Peyer's patch (tissue), 4 donors: ENCODE measurements at regions not wholly inside any gene's neighbourhood (a gene's known extent, or its start where the extent isn't known, plus 50 kb on each side); places are given as distances from the start of the nearest gene placed in this dataset.
"Not testable (repeated sequence)": the region's sequence is repeated elsewhere in the genome, so short reads cannot be mapped to it uniquely, and the experiment has no call there.

ENCODE experiments used
- DNase-seq, 3 donors: peaks; one replicate each; pipeline ENCODE4 v3.0.0-alpha.2; 2017 to 2019
- H3K27ac ChIP-seq, 4 donors: fragments of 200-600 bp; sonication (generic); one replicate each; pipeline ENCODE4 v1.5.1; 2016 to 2019
- H3K27me3 ChIP-seq, 2 donors: fragments of 200-600 bp; sonication (generic); one replicate each; pipeline ENCODE4 v1.5.1; 2019
- H3K36me3 ChIP-seq, 3 donors: fragments of 200-600 bp; sonication (generic); one replicate each; pipeline ENCODE4 v1.5.1; 2016 to 2019
- H3K4me1 ChIP-seq, 4 donors: fragments of 200-600 bp; sonication (generic); one replicate each; pipeline ENCODE4 v1.5.1; 2016 to 2019
- H3K4me3 ChIP-seq, 4 donors: fragments of 200-600 bp; sonication (generic); 1 replicate in 3 of 4; 2 replicates in 1 of 4; pipeline ENCODE4 v1.5.1; 2016 to 2019; ENCODE audit warnings: mild to moderate bottlenecking in 1 of 4
- H3K9me3 ChIP-seq, 4 donors: fragments of 200-600 bp; sonication (generic); one replicate each; pipeline ENCODE4 v1.5.1; 2016 to 2019; ENCODE audit warnings: mild to moderate bottlenecking in 1 of 4
- TF ChIP-seq, protein P1 (sequence below), 6 experiments: fragments of 450-650 bp in 4 of 6; fragments of 200-600 bp in 2 of 6; sonication (generic) in 1 of 6; IDR thresholded peaks; one replicate each; pipeline ENCODE4 v1.5.1; 2017 to 2019; ENCODE audit warnings: antibody characterized with exemption in 6 of 6, mild to moderate bottlenecking in 3 of 6, moderate library complexity in 1 of 6

DNA sequence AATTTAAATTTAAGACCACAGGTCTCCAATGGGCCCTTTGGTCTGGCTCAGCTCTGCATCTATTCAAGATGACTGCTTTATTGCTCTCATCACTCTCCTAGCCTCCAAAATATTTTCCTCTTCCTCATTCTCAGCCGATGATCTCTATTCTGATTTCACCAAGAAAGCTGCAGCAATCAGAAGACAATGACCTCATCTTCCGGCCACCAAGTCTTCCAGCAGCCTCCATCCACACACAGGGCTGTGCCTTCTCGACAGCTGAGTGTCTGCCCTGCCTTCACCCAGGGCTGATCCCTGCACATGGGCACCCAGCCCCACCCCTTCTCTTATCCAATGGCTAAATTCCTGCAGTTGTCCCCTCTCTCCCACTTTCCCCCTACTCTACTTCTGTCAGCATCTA is 167.1 kb upstream of the NBPF12 start:
- H3K36me3 ChIP-seq, H3K27ac ChIP-seq, H3K27me3 ChIP-seq, H3K4me1 ChIP-seq, H3K4me3 ChIP-seq, DNase-seq, H3K9me3 ChIP-seq: not testable (repeated sequence)

DNA sequence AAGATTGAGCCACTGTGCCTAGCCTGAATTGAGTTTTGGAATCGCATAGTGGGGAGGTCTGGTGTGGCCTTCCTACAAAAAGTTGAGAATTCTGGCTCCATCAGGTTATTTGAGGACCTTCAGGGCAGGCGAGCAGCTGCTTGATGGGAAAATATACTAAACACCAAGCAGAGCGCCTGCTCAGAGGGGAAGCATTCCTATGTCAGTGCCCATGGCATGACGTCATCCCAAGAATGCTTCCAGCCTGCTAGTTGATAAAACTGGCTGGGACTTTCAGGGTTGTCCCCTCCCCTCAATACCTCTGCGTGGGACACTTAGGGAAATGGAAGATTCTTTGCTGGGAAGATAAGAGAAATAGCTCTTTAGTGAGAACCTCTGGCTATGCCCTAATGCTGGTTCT is 174.9 kb upstream of the NBPF12 start:
- H3K4me1 ChIP-seq, DNase-seq, H3K27ac ChIP-seq, H3K27me3 ChIP-seq, H3K4me3 ChIP-seq, H3K9me3 ChIP-seq, H3K36me3 ChIP-seq: not testable (repeated sequence)

DNA sequence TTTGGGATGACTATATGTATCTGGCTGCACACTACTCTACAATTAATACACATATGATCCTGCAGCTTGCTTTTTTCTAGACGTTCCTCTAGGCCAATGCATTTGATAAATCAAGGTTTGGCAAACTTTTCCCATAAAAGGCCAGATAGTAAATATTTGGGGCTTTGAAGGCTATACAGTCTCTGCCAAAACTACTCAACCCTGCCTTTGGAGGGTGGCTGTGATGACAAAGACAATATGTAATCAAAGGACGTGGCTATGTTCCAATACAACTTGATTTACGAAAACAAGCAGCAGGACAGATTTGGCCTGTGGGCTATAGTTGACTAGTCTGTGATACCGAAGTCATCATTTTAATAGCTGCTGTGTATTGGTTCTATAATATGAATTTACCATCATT is 181.3 kb upstream of the NBPF12 start:
- not testable (repeated sequence) for DNase-seq, H3K9me3 ChIP-seq

DNA sequence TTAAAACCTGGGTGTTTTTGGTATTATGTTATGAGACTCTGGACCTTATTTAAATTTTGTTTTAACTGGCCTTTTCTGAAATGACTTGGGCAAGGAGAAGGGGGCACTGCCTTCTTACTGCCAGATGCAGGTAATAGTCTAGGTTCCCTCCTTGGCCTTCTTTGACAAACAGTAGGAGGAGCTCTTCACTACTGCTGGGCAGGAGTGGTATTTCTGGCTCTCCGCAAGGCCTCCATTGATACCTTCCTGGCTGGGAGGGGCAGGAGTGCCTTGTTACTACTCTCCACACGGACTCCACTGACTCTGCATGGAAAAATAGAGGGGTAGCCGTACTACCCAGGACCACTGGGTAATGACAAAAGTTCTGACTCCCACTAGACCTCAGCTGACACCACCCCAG is 189.4 kb upstream of the NBPF12 start:
- not testable (repeated sequence) for H3K27me3 ChIP-seq, H3K4me1 ChIP-seq, H3K9me3 ChIP-seq, H3K4me3 ChIP-seq, DNase-seq, H3K27ac ChIP-seq, H3K36me3 ChIP-seq

More for the DNA sequence above, 181.3 kb upstream of the NBPF12 start:
- H3K4me1 ChIP-seq, H3K36me3 ChIP-seq, H3K27me3 ChIP-seq, H3K4me3 ChIP-seq, H3K27ac ChIP-seq: not testable (repeated sequence)

DNA sequence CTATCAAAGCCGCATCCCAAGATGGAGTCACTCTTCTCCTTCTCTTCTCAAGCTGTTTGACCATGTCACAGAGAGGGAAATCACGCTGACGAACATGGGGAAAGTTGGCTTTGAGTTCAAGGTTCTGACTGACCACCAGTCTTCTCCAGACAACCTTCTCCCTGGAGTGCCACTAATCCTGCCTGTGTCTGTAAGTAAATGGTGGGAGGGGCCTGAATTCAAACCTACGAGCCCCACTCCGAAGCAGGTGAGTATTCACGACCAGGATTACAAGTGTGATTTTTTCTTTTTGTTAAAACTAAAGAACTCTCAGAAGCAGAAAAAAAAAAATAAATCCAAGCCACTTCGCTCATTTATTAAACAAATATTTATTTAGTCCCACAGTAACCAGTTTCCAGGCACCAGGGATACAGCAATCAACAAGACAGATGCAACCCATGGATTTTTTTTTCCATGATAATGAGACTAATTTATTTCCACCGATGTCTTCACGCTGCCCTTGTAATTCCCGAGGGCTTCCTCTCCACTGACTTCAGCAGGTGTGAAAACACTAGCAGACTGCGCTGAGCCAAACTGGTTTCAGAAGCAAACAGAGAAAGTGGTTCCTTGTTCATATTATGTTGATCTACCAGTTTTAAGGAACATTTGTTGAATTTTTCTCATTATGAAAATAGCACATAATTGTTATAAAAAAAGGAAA is 206.0 kb upstream of the NBPF12 start:
- H3K36me3 ChIP-seq, H3K27ac ChIP-seq, H3K4me3 ChIP-seq, DNase-seq, H3K4me1 ChIP-seq, H3K27me3 ChIP-seq, H3K9me3 ChIP-seq: not testable (repeated sequence)

DNA sequence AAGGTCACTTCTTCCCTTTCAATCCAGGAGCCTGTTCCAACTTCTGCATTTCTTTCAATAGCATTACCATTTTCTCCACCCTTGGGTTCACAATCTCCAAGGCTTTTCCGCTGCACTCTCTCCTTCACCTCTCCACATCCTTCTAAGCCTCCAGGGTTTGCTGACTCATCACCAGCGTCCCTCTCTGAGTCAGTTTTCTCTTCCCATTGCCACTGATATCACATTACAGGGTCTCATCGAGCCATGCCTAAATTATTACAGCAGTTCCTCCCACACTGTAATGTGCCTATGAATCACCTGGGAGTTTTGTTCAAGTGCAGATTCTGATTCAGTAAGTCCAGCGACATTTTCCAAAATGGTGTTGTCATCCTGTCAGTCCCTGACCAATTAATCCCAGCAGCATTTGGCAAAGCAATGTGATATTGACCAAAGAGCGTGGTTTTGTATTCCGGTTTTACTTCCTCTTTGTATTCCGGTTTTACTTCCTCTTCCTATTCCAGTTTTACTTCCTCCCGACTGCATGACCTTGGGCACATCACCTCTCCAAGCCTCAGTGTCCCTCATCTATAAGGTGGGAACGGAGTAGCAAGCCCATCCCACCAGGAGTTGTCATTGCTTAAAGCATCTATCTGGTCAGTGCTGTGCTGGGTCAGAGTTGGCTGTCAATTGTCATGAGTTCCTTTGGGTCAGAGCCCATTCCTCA is 208.3 kb upstream of the NBPF12 start:
- H3K9me3 ChIP-seq, H3K36me3 ChIP-seq, H3K27me3 ChIP-seq: not testable (repeated sequence)

DNA sequence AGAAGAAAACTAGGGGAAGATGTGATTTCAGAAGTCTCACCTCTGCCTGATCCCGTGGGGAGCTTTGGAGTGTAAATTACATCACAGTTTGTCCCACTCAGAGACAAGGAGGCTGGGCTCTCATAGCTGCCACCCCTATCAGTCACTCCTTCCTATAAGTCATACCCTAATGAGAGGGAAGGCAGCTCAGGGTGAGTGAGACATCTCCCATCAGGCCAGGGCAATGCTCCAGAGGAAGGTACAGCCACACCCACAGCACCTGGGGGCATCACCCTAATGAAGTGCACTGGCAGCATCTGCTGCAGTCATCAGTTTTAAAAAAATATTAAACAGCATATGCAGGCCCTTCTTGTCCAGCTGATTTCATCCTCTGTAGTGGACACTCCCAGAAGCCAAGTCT is 223.1 kb upstream of the NBPF12 start:
- H3K4me3 ChIP-seq, H3K27me3 ChIP-seq, H3K4me1 ChIP-seq, H3K36me3 ChIP-seq, H3K9me3 ChIP-seq, H3K27ac ChIP-seq, DNase-seq: not testable (repeated sequence)

More for the DNA sequence above, 208.3 kb upstream of the NBPF12 start:
- not testable (repeated sequence) for DNase-seq, H3K4me1 ChIP-seq, H3K27ac ChIP-seq, H3K4me3 ChIP-seq

DNA sequence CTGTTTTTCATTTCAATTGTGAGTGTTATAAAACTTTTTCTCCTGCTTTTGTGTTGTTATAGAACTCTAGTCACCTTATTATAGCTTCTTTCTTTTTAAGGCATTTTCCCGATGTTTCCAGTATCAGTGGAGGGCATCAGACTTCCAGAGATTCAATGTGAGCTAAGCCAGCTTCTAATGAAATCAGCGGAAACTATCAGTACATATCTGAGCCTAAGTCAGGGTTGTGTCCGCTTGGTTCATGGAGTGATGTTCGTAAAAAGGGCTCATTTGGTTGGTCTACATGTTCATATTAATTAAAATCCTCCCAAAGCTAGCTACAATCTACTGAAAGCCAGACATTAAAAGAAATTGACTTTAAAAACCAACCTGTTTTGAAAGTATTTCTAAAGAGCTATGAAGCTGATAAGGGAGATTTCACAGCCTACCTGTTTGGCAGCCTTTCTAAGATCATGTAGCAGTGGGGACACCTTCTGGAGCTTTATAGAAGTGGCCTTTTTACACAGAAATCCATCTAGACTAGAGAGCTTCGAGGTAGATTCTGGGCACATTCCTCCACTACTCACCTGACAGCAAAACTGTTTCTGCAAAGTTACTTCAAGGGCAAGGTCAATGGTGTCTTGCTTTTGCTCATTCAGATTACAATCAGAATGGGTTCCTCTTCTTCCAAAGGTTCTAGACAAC is 227.1 kb upstream of the NBPF12 start:
- H3K27ac ChIP-seq, DNase-seq, H3K27me3 ChIP-seq, H3K9me3 ChIP-seq, H3K36me3 ChIP-seq, H3K4me3 ChIP-seq, H3K4me1 ChIP-seq: not testable (repeated sequence)
- TF ChIP-seq, protein P1, sequence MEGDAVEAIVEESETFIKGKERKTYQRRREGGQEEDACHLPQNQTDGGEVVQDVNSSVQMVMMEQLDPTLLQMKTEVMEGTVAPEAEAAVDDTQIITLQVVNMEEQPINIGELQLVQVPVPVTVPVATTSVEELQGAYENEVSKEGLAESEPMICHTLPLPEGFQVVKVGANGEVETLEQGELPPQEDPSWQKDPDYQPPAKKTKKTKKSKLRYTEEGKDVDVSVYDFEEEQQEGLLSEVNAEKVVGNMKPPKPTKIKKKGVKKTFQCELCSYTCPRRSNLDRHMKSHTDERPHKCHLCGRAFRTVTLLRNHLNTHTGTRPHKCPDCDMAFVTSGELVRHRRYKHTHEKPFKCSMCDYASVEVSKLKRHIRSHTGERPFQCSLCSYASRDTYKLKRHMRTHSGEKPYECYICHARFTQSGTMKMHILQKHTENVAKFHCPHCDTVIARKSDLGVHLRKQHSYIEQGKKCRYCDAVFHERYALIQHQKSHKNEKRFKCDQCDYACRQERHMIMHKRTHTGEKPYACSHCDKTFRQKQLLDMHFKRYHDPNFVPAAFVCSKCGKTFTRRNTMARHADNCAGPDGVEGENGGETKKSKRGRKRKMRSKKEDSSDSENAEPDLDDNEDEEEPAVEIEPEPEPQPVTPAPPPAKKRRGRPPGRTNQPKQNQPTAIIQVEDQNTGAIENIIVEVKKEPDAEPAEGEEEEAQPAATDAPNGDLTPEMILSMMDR (IDR thresholded peaks at IDR 0.05) = peak in 1 of 6 experiments; percentile 3

DNA sequence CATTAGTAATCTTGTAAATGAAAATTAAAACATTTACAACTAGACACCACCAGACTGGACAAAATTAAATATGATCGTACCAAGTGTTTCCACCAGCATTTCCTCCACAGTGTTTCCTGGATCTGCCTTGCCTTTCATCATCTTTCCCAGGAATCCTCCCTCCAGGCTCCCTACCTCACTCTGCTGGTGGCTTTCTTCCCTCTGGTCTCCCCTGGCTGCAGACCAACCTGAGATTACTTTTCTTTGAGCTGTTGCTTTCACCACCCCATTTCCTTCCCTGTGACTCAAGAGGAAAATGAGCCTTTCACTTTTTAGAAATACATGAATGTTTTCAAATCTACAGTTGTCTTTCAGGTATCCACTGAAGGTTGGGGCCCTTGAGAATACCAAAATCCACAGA is 228.8 kb upstream of the NBPF12 start:
- H3K9me3 ChIP-seq, H3K4me1 ChIP-seq, H3K4me3 ChIP-seq, DNase-seq, H3K27ac ChIP-seq, H3K36me3 ChIP-seq, H3K27me3 ChIP-seq: not testable (repeated sequence)

DNA sequence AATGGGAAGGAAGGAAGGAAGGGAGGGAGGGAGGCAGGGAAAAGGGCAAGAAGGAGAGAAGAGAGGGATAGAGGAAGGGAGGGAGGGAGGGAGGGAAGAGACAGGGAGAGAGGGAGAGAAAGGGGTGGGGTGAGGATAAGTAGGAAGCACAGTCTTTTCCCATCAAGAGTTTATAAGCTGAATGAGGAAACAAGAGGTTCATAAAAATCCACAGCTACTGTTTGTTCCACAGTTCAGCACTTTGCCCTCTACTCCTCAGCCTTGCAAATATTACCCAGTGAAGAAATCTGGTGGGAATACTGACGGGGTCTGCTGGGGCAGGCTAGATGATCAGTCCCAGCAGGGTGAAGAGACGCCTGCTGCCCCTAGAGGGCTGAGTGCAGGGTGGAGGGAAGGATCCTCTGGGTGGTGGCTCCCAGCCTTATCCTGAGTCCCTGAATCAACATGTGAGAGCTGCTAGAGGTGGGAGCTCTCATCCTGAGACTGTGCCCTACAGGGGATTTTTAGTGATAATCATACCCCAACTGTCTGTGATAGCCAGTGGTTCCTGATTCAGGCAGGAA is 233.9 kb upstream of the NBPF12 start:
- not testable (repeated sequence) for DNase-seq, H3K4me3 ChIP-seq, H3K9me3 ChIP-seq, H3K36me3 ChIP-seq, H3K4me1 ChIP-seq, H3K27ac ChIP-seq, H3K27me3 ChIP-seq

DNA sequence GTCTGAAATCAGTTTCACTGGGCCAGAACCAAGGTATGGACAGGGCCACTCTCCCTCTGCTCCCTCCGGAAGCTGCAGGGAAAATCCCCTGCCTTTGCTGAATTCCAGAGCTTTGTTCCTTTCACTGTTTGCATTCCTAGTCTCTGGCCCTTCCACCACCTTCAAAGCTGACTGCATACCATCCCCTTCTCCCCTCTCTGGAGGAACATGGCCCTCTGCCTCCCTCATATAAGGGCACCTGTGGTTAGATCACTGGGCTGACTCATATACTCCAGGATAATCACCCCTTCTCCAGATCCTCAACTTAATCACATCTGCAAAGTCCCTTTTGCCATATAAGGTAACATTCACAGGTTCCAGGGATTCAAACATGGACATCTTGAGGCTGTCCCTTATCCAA is 236.8 kb upstream of the NBPF12 start:
- not testable (repeated sequence) for H3K9me3 ChIP-seq, H3K36me3 ChIP-seq, DNase-seq, H3K4me1 ChIP-seq, H3K27ac ChIP-seq, H3K27me3 ChIP-seq, H3K4me3 ChIP-seq

DNA sequence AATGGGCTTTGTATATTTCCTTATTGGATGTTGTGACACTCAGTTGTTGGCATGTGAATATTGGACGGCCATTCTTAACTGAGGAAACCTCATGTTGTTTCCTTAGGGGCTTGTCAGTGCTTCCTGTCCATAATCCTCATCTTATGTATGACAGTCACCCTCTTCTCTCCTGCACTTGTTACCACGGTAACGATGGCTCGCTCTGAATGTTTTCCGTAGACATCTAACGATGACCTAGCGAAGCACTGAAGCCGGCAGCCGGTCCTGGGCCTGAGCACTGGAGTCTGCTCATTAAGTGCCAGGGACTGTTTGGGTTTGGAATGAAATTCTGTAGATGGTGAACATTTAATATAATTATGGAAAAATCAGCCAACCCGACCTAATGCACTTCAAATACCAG is 242.7 kb upstream of the NBPF12 start:
- H3K36me3 ChIP-seq, H3K27ac ChIP-seq, H3K4me3 ChIP-seq, DNase-seq, H3K27me3 ChIP-seq, H3K4me1 ChIP-seq, H3K9me3 ChIP-seq: not testable (repeated sequence)

DNA sequence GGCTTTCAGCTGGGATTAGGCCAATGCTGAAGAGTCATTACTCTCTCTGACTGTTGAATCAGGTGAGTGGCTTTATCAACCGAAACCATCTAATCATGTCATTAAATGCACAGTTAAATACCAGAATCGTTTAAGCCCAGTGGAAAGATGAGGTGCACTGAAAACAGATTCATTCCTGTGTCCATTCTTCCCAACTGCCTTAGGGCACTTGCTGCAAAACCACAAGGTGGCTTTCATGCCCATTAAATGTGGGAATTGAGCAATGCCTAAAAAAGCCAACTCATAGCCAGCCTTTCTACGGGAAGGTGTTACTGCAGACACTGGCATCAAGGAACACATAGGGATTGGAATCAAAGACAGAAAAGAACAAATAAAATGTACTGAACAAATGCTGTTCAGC is 246.3 kb upstream of the NBPF12 start:
- H3K9me3 ChIP-seq, H3K4me1 ChIP-seq, H3K27ac ChIP-seq, DNase-seq, H3K36me3 ChIP-seq, H3K4me3 ChIP-seq, H3K27me3 ChIP-seq: not testable (repeated sequence)

DNA sequence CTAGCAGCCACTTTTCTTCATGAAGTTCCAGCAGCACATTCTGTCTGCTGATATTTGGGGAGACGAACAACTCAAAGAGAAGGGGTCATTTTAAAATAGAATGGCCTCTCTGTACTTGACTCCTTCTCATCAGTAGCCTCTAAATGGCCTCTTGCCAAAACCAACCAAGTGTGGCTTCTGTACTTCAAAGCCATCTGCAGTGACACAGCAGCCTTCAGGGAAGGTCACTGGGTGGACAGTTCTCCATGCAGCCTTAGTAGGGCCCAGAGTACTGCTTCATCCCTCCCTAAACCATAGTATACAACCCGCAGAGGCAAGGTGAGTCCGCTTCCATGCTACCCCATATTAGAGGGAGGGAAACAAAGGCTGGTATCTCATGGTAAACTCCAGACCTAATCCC is 249.2 kb upstream of the NBPF12 start:
- not testable (repeated sequence) for H3K36me3 ChIP-seq, DNase-seq, H3K27ac ChIP-seq, H3K9me3 ChIP-seq, H3K4me3 ChIP-seq, H3K4me1 ChIP-seq, H3K27me3 ChIP-seq
